Pons (tissue), 1 donor: ENCODE measurements at regions not wholly inside any gene's neighbourhood (a gene's known extent, or its start where the extent isn't known, plus 50 kb on each side); places are given as distances from the start of the nearest gene placed in this dataset.
"Not testable (repeated sequence)": the region's sequence is repeated elsewhere in the genome, so short reads cannot be mapped to it uniquely, and the experiment has no call there.

Source experiments
- DNase-seq: peaks from one replicate; pipeline ENCODE4 v3.0.0-alpha.2; 2016; ENCODE audit warnings: low spot score

GRCh38 chr14:57061009-57061711 is 207.5 kb downstream of the EXOC5 start:
- no peak for DNase-seq

- no peak for DNase-seq
Observed at GRCh38 chr14:57060276-57060955, 208.3 kb downstream of the EXOC5 start.

GRCh38 chr14:57058319-57058718 is 210.4 kb downstream of the EXOC5 start:
- DNase-seq: no peak

- DNase-seq: no peak
Observed at GRCh38 chr14:57057803-57058202, 210.9 kb downstream of the EXOC5 start.

- not testable (repeated sequence) for DNase-seq
Observed at GRCh38 chr14:57056522-57056921, 212.2 kb downstream of the EXOC5 start.

- no peak for DNase-seq
Observed at GRCh38 chr14:57052705-57053302, 215.9 kb downstream of the EXOC5 start.

- DNase-seq: no peak
Observed at GRCh38 chr14:57051633-57052032, 217.1 kb downstream of the EXOC5 start.

GRCh38 chr14:57049848-57050247 is 218.9 kb downstream of the EXOC5 start:
- no peak for DNase-seq

GRCh38 chr14:57046175-57046574 is 222.5 kb downstream of the EXOC5 start:
- no peak for DNase-seq

GRCh38 chr14:57044101-57044973 is 224.4 kb downstream of the EXOC5 start:
- DNase-seq: not testable (repeated sequence)

- DNase-seq: no peak
Observed at GRCh38 chr14:57038689-57039088, 228.4 kb upstream of the OTX2 start.

- no peak for DNase-seq
Observed at GRCh38 chr14:57031474-57031873, 221.2 kb upstream of the OTX2 start.

- no peak for DNase-seq
Observed at GRCh38 chr14:57029620-57030253, 219.5 kb upstream of the OTX2 start.

GRCh38 chr14:57025456-57025855 is 215.2 kb upstream of the OTX2 start:
- no peak for DNase-seq

GRCh38 chr14:57022608-57023007 is 212.3 kb upstream of the OTX2 start:
- no peak for DNase-seq

GRCh38 chr14:57018065-57018464 is 207.8 kb upstream of the OTX2 start:
- DNase-seq: no peak

GRCh38 chr14:57013987-57014386 is 203.7 kb upstream of the OTX2 start:
- DNase-seq: no peak

GRCh38 chr14:57009585-57010515 is 199.6 kb upstream of the OTX2 start:
- DNase-seq: peak; percentile 20

- no peak for DNase-seq
Observed at GRCh38 chr14:57008534-57008933, 198.3 kb upstream of the OTX2 start.

- DNase-seq: no peak
Observed at GRCh38 chr14:56998728-56999127, 188.4 kb upstream of the OTX2 start.
